Lower leg skin (tissue), 4 donors: ENCODE measurements at regions not wholly inside any gene's neighbourhood (a gene's known extent, or its start where the extent isn't known, plus 50 kb on each side); places are given as distances from the start of the nearest gene placed in this dataset.

Source experiments
- DNase-seq, 2 donors: peaks; one replicate each; pipeline ENCODE4 v3.0.0-alpha.2; 2019; ENCODE audit warnings: low spot score in 2 of 2
- H3K4me3 ChIP-seq: fragments of 200-600 bp; sonication (generic); 2 replicates; pipeline ENCODE4 v1.5.1; 2017; ENCODE audit warnings: mild to moderate bottlenecking, low read depth; ENCODE audit not compliant: poor library complexity, severe bottlenecking
- POLR2A ChIP-seq, 2 donors: fragments of 450-650 bp; IDR thresholded peaks; one replicate each; pipeline ENCODE4 v1.6.1; 2016 to 2017; ENCODE audit warnings: antibody characterized with exemption in 2 of 2, mild to moderate bottlenecking in 1 of 2, moderate library complexity in 1 of 2
- WGBS, 2 donors: methylation state at CpG; one replicate each; pipeline ENCODE4 v1.1.5; 2018; 5-methylcytosine and 5-hydroxymethylcytosine counted together
- intact Hi-C: fragments of 100-400 bp; cut with DNase I; formaldehyde crosslinking; loops from one replicate; pipeline ENCODE4 v1.15.0; 2023; ENCODE audit warnings: low total_unique reads
- TF ChIP-seq, protein P1 (sequence below), 3 donors: fragments of 450-650 bp; IDR thresholded peaks; one replicate each; pipeline ENCODE4 v1.5.1; 2016; ENCODE audit warnings: antibody characterized with exemption in 3 of 3, mild to moderate bottlenecking in 3 of 3, moderate library complexity in 2 of 3

DNA sequence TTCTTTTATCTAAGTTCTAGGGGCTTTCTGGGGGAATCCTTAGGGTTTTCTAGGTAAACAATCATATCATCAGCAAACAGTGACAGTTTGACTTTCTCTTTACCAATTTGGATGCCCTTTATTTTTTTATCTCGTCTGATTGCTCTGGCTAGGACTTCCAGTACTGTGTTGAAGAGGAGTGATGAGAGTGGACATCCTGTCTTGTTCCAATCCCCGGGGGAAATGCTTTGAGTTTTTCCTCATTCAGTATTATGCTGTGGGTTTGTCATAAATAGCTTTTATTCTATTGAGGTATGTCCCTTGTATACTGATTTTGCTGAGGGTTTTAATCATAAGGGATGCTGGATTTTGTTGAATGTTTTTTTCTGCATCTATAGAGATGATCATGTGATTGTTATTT lies 549.5 kb downstream of the EPHA4 start:
- WGBS, 2 donors, result 72 to 81% methylated on average over 2 of the region's 2 CpGs
- TF ChIP-seq, protein P1, sequence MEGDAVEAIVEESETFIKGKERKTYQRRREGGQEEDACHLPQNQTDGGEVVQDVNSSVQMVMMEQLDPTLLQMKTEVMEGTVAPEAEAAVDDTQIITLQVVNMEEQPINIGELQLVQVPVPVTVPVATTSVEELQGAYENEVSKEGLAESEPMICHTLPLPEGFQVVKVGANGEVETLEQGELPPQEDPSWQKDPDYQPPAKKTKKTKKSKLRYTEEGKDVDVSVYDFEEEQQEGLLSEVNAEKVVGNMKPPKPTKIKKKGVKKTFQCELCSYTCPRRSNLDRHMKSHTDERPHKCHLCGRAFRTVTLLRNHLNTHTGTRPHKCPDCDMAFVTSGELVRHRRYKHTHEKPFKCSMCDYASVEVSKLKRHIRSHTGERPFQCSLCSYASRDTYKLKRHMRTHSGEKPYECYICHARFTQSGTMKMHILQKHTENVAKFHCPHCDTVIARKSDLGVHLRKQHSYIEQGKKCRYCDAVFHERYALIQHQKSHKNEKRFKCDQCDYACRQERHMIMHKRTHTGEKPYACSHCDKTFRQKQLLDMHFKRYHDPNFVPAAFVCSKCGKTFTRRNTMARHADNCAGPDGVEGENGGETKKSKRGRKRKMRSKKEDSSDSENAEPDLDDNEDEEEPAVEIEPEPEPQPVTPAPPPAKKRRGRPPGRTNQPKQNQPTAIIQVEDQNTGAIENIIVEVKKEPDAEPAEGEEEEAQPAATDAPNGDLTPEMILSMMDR (IDR thresholded peaks at IDR 0.05), result no peak
- TF ChIP-seq POLR2A (IDR thresholded peaks at IDR 0.05), result no peak
- no peak for DNase-seq
- H3K4me3 ChIP-seq, result no peak overlapping the region
- intact Hi-C loops, result no loop called here

DNA sequence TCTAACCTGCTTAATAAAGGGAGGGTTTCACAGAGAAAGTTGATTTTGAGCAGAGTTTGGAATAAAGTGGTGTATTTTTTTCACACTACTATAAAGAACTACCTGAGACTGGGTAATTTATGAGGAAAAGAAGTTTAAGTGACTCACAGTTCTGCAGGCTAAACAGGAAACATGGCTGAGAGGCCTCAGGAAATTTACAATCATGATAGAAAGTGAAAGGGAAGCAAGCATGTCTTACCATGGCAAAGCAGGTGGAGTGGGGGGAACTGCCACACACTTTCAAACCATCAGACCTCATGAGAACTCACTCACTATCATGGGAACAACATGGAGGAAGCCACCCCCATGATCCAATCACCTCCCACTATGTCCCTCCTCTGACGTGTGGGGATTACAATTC lies 546.7 kb downstream of the EPHA4 start:
- no peak for DNase-seq
- no peak overlapping the region for H3K4me3 ChIP-seq
- intact Hi-C loops, result no loop called here
- TF ChIP-seq, protein P1 (IDR thresholded peaks at IDR 0.05), result no peak
- TF ChIP-seq POLR2A (IDR thresholded peaks at IDR 0.05), result no peak
- WGBS, 2 donors, result 67% methylated on average over 1 of the region's 1 CpG

DNA sequence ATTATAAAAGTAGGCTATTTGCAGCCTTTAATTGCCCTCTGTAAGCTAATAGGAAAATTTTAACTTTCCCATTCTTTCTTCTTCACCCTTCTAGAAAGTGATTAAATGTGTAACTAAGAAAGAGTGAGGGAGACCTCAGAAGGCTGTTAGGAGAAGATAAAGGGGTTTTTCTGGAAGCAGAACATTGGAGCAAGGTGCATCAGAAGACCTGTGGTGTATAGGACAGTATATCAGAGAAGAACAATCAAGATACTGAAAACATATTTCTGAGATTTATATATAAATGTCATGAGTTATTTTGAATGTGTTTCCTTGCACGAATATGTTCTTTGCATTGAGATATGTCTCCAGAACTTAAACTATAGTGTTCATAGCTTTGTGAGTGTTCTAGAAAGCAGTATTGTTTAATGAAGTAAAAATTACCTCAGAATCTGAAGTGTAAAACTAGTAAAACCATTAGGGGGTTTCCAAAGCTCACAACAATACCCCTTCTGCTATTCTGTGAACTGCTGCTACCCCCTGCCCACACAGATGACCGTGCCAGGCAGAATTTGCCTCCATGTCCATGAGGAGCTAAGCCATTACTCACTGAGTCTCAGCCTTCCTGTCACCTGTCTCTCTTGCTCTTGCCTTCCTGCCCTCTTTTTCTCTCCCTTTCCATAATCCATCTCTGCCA lies 537.9 kb downstream of the EPHA4 start:
- TF ChIP-seq, protein P1 (IDR thresholded peaks at IDR 0.05), result no peak
- no peak for TF ChIP-seq POLR2A (IDR thresholded peaks at IDR 0.05)
- H3K4me3 ChIP-seq, result no peak overlapping the region
- no peak for DNase-seq
- intact Hi-C loops, result no loop called here
- WGBS, 2 donors, result 86% methylated on average over 2 of the region's 2 CpGs

DNA sequence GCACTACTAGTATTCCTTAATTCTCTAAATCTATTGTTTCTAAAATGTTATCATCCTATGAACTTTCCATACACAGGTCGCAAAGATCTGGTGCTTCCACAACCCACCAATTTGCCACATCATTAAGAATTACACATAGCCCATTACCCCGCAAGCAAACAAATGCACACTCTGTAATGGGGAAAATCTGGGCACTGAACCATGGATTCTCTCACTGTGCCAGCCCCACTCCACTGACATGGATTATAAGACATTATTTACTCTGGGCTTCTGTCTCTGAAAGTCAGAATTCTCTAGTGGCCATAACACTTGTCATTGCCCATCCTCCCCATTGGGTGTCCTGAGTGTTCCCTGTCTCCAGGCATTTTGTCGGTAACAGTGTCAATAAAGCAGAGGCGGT lies 537.1 kb downstream of the EPHA4 start:
- 96 to 99% methylated on average over 4 of the region's 4 CpGs for WGBS, 2 donors
- DNase-seq, result no peak
- intact Hi-C loops, result no loop called here
- TF ChIP-seq, protein P1 (IDR thresholded peaks at IDR 0.05), result no peak
- TF ChIP-seq POLR2A (IDR thresholded peaks at IDR 0.05), result no peak
- H3K4me3 ChIP-seq, result no peak overlapping the region

DNA sequence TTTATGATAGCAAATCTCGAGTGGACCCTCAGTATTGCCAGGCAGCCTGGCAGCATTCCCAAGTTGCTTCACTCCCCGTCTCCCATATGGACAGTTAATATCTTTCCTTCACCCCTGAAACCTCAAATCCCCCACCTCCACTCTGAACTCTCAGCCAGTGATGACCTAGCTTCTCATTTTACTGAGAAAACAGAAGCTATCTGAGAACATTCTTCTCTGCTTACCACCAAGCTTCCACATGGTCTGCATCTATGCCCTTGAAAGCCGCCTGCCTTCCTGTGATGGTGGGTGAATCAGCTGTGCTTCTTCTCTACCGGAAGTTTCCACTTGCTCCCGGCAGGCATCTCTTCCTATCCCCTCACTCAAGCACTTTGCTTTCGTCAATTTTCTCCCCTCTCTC lies 529.2 kb downstream of the EPHA4 start:
- no peak overlapping the region for H3K4me3 ChIP-seq
- intact Hi-C loops, result no loop called here
- TF ChIP-seq POLR2A (IDR thresholded peaks at IDR 0.05), result no peak
- TF ChIP-seq, protein P1 (IDR thresholded peaks at IDR 0.05), result no peak
- 79 to 86% methylated on average over 6 of the region's 6 CpGs for WGBS, 2 donors
- DNase-seq, result no peak

DNA sequence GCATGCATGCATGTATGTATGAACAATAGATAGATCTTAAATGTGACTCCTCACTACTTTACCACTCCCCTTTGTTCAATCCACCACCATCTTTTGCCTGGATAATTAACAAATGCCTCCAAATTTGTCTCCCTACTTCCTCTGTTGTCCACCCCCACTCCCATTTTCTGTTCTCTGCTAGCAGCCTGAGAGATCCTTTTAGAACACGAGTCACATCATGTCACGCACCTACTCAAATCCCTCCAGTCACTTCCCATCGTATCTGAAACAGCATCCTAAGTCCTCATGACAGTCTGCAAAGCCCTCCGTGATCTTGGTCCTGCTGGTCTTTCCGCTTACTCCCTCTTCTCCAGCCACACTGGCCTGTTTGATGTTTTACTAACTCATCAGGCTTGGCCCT lies 527.3 kb downstream of the EPHA4 start:
- no peak for DNase-seq
- TF ChIP-seq POLR2A (IDR thresholded peaks at IDR 0.05), result no peak
- TF ChIP-seq, protein P1 (IDR thresholded peaks at IDR 0.05), result no peak
- no peak overlapping the region for H3K4me3 ChIP-seq
- 80 to 93% methylated on average over 5 of the region's 5 CpGs for WGBS, 2 donors
- intact Hi-C loops, result no loop called here
